NCI-H2107 treated with DMSO at 0.1 percent for 48 hours (cell line): ENCODE measurements at regions not wholly inside any gene's neighbourhood (a gene's known extent, or its start where the extent isn't known, plus 50 kb on each side); places are given as distances from the start of the nearest gene placed in this dataset.
"Not testable (repeated sequence)": the region's sequence is repeated elsewhere in the genome, so short reads cannot be mapped to it uniquely, and the experiment has no call there.

Experiments
- DNase-seq: peaks from one replicate; lab custom pipeline; 2025; ENCODE audit not compliant: unreplicated experiment; lab: John Stamatoyannopoulos, UW

- DNase-seq = no peak
Measured at GRCh38 chrX:13387666-13388494, 68.0 kb upstream of the ATXN3L start.

DNA sequence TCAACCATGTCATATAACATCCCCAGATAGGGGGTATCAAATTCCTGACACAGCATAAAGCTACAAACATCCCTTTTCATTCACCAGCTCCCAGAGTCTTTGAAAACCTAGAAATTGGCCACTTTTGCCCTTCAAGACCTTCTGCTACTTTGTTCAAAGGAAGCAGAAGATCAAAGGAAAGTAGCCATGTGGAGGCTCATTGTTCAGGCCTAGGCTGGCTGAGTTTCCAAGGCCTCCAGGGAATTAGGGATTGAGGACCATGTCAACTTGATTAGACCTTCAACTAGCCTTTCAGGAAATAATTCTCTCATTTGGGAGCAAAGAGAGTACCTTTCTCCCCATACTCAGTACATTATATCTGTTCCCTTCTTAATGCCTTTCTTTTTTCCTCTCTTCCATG lies 66.8 kb upstream of the ATXN3L start:
- DNase-seq = no peak

DNA sequence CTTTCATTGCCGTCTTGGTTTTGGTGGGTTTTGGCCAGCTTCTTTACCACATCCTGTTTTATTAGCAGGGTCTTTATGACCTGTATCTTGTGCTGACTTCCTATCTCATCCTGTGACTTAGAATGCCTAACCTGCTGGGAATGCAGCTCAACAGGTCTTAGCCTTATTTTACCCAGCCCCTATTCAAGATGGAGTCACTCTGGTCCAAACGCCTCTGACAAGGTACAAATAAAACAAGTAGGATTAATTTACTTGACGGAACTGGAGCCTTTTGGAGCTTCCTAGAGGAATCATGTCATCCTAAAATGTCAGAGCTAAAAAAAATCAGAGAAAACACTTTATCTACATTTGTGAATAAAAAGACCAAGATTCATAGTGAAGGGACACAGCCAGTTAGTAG lies 66.2 kb upstream of the ATXN3L start:
- DNase-seq = no peak

GRCh38 chrX:13383907-13384306 lies 64.1 kb upstream of the ATXN3L start:
- no peak for DNase-seq

GRCh38 chrX:13381514-13381913 lies 61.7 kb upstream of the ATXN3L start:
- no peak for DNase-seq

DNA sequence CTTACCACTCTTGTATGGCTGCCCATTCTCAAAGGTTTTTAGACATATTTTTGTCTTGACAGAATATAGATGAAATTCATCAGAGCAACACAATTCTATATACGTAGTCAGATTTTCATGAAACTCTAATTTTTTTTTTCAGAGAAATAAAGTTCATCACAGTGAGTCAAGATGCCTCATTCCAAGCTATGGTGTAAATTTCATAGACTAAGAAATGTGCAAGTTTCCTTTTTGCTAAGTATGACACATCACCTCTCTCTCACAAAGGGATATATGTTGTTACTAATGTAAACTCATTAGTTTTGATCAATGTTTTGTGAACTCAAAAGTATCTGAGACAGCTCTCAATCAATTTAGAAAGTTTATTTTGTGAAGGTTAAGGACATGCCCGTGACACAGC lies 60.4 kb upstream of the ATXN3L start:
- no peak for DNase-seq

DNA sequence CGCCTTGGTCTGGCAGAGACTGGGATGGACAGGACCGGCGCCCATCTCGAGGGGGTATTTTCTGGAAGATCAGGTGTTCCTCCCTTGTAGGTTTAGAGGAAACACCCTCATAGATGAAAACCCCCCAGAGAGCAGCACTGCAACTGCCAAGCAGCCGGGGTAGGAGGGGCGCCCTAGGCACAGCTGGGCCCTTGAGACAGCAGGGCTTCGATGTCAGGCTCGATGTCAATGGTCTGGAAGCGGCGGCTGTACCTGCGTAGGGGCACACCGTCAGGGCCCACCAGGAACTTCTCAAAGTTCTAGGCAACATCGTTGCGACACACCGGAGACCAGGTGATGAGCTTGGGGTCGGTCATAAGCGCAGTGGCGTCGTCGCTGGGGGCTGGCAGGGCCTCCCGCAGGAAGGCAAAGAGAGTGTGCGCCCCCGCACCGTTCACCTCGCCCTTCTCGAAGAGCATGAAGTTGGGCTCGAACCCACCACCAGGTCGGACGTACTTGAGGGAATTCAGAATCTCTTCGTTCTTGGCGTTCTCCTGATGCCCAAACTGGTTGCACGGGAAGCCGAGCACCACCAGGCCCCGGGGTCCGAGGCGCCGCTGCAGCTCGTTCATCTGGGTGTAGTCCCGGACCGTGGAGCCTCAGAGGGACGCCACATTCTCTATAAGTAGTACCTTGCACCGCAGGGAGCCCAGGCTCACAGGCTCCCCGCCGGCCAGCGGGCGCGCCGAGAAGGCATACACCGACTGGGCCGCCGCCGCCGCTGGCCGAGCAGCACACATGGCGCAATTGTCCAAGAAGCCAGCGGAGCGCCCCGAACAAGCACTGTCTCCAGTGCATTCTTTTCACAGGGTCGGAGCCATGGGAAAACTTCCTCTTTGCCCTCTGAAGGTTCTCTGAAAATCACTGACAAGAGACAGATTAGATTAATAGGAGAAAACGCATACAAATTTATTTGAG lies 59.0 kb upstream of the ATXN3L start:
- not testable (repeated sequence) for DNase-seq

DNA sequence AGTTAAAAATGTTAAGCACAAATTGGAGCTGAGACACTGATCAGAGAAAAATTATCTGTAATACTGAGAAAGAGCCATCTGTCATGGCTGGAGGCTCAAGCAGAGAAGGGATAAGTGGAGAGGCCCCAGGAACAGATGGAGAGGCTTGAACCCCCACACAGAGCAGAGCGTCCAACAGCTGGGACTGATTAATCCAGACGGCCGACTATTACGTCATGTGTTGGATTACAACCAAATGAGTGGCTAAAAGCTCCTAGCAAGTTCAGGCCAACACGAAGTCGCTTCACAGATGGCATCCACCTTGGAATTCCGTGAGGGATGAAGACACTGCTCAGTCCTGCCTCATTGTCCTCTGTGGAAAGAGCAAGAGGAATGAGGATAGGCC lies 57.7 kb upstream of the ATXN3L start:
- DNase-seq = no peak

DNA sequence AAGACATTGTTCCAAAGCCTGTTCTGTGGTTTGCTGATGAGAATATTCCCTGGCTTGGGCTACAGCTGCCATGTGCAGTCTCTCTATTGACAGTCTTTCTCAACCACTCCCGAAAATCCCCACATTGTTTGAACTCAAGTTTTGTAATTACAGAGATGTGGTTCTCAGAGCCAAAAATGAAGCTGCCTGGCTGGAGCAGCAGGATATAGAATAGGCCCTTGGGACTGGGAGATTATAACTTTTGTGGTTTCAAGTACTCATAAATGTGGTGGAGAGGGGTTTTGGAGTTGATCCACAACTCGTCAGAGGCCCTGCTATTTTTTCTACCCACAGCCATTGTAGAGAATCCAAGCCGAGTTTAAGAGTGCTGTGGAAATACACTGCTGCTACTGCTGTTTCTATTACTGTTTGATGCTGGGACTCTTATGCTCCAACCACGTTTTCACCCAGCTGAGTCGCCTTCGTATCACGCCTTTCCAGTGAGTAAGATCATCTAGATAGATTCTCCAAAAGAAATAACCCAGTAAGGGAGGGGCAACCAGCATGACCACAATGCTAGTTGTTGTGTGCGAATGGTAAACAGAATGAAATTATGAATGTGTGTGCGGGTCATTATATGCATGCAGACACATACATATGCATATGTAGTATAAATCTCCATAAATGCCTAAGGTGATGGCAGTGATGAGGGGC lies 57.1 kb upstream of the ATXN3L start:
- DNase-seq = peak; percentile 99

DNA sequence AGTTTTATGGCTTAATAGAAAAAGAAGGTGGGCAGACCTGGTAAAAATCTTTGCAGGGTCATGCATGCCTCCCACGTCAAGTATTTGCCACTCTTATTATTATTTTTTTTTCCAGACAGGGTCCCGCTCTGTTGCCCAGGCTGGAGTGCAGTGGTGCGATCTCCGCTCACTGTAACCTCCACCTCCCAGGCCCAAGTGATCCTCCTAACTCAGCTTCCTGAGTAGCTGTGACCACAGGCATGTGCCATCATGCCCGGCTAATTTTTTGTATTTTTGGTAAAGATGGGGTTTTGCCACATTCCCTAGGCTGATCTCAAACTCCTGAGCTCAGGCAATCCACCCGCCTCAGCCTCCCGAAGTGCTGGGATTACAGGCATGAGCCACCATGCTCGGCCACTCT lies 55.7 kb upstream of the ATXN3L start:
- DNase-seq = not testable (repeated sequence)

- no peak for DNase-seq
Measured at GRCh38 chrX:13374364-13374763, 54.5 kb upstream of the ATXN3L start.

- DNase-seq = no peak
Measured at GRCh38 chrX:13373431-13374187, 53.8 kb upstream of the ATXN3L start.

- DNase-seq = no peak
Measured at GRCh38 chrX:13373027-13373426, 53.2 kb upstream of the ATXN3L start.

GRCh38 chrX:13372203-13372980 lies 52.5 kb upstream of the ATXN3L start:
- no peak for DNase-seq

DNA sequence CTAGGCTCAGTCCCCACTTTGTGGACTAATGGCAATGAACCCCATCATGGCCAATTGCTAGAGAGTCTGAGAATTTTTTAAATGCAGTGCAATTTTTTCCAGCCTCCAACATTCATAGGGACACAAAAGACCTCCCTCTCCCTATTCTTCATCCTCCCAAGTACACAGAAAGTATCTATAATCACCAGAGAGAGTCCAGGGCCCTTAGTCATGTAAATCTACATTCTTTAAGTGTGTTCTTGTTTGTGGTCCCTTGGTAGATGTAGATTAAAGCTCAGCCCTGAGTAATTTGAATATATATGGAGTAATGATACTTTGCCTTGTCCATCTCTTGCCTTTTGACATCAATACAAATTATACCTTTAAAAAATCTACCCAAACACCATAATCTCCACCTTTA lies 51.3 kb upstream of the ATXN3L start:
- no peak for DNase-seq

DNA sequence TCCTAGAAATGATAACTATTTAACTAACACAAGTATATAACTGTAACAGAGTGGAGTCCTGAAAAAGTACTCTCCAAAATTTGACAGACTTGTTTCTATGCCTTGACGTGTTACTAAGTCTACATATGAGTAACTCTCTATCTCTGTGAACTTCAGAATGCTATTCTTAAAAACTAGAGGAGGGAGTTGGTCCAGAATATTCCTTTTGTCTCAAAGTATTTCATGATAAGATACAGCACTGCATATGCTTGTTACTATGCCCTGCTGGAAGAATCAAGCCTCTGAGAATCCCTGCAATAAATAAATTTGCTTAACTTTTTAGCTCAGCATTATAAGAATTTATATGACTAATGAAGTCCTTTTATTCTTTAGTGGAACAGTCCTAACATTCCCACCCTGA lies 50.9 kb upstream of the ATXN3L start:
- no peak for DNase-seq
